ENCODE measurements at regions not wholly inside any gene's neighbourhood (a gene's known extent, or its start where the extent isn't known, plus 50 kb on each side); places are given as distances from the start of the nearest gene placed in this dataset.
A peak's percentile ranks its signal among the peaks of the same experiment; 100 is the strongest.

GRCh38 chr1:110750562-110750961 lies 75.8 kb upstream of the KCNA3 start:
- H3K4me3 ChIP-seq (ENCODE audit: low read length): no peak overlapping the region
- no peak for TF ChIP-seq CTCF (conservative IDR thresholded peaks at IDR 0.05; ENCODE audit: low read length)
- DNase-seq (ENCODE audit: low read depth): no peak

- TF ChIP-seq CTCF (conservative IDR thresholded peaks at IDR 0.05; ENCODE audit: low read length): no peak
- no peak for DNase-seq (ENCODE audit: low read depth)
- no peak overlapping the region for H3K4me3 ChIP-seq (ENCODE audit: low read length)
Measured at GRCh38 chr1:110749960-110750359, 75.2 kb upstream of the KCNA3 start.

GRCh38 chr1:110746644-110747259 lies 72.0 kb upstream of the KCNA3 start:
- peak; percentile 32 for DNase-seq (ENCODE audit: low read depth)
- no peak for TF ChIP-seq CTCF (conservative IDR thresholded peaks at IDR 0.05; ENCODE audit: low read length)
- no peak overlapping the region for H3K4me3 ChIP-seq (ENCODE audit: low read length)

GRCh38 chr1:110743397-110743796 lies 68.7 kb upstream of the KCNA3 start:
- no peak for TF ChIP-seq CTCF (conservative IDR thresholded peaks at IDR 0.05; ENCODE audit: low read length)
- H3K4me3 ChIP-seq (ENCODE audit: low read length): no peak overlapping the region
- no peak for DNase-seq (ENCODE audit: low read depth)

GRCh38 chr1:110736900-110737605 lies 62.3 kb upstream of the KCNA3 start:
- no peak for DNase-seq (ENCODE audit: low read depth)
- no peak overlapping the region for H3K4me3 ChIP-seq (ENCODE audit: low read length)
- TF ChIP-seq CTCF (conservative IDR thresholded peaks at IDR 0.05; ENCODE audit: low read length): no peak

GRCh38 chr1:110734133-110734680 lies 59.5 kb upstream of the KCNA3 start:
- DNase-seq (ENCODE audit: low read depth): no peak

More at GRCh38 chr1:110734133-110734680, 59.5 kb upstream of the KCNA3 start:
- H3K4me3 ChIP-seq (ENCODE audit: low read length): no peak overlapping the region
- no peak for TF ChIP-seq CTCF (conservative IDR thresholded peaks at IDR 0.05; ENCODE audit: low read length)

All from AG10803 (cell line).